Keratinocyte (primary cell): ENCODE measurements at regions not wholly inside any gene's neighbourhood (a gene's known extent, or its start where the extent isn't known, plus 50 kb on each side); places are given as distances from the start of the nearest gene placed in this dataset.

Source experiments
- CTCF ChIP-seq, 3 experiments: IDR thresholded peaks in 1 of 3; conservative IDR thresholded peaks in 1 of 3; optimal IDR thresholded peaks in 1 of 3; 2 replicates in 2 of 3; 3 replicates in 1 of 3; pipeline versions ENCODE3 to v1.5.1; 2011; ENCODE audit warnings: low read length in 3 of 3, mild to moderate bottlenecking in 3 of 3, moderate library complexity in 2 of 3, control low read depth in 1 of 3, inconsistent platforms in 1 of 3; ENCODE audit not compliant: insufficient read depth in 2 of 3; ENCODE audit errors: extremely low read depth in 1 of 3
- EZH2 ChIP-seq: IDR thresholded peaks from one replicate; pipeline ENCODE4 v1.6.1; 2012; ENCODE audit warnings: inconsistent platforms, mild to moderate bottlenecking, low read length, moderate library complexity

DNA sequence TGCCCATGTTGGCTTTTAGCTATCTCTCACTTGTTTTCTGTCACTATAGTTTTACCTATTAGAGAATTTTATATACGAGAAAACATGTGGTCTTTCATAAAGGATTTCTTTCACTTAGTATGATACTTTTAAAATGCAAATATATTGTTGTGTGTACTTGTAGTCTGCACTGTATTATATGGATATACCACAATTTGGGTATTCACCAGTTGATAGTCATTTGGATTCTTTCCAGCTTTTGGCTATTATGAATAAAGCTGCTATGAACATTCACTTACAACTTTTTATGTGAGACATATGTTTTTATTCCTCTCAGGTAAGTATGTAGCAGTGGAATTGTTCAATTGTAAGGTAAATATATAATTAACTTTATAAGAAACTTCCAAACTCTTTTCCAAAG is 441.5 kb downstream of the GPATCH2 start:
- TF ChIP-seq CTCF (optimal IDR thresholded peaks at IDR 0.05 in 1 of 3, IDR thresholded peaks at IDR 0.05 in 1 of 3, conservative IDR thresholded peaks at IDR 0.05 in 1 of 3; ENCODE audit: extremely low read depth in 1 of 3, insufficient read depth in 2 of 3, low read length in 3 of 3): no peak
- no peak for TF ChIP-seq EZH2
